K562 (cell line): ENCODE measurements at regions not wholly inside any gene's neighbourhood (a gene's known extent, or its start where the extent isn't known, plus 50 kb on each side); places are given as distances from the start of the nearest gene placed in this dataset.

ENCODE experiments used
- CC2D1A ChIP-seq: fragments of 450-650 bp; IDR thresholded peaks from 2 replicates; pipeline ENCODE4 v1.6.1; 2017; ENCODE audit warnings: mild to moderate bottlenecking
- CHD1 ChIP-seq: fragments of 200-600 bp; sonication (generic); IDR thresholded peaks from one replicate; pipeline ENCODE4 v1.6.1; 2012; ENCODE audit warnings: mild to moderate bottlenecking, moderate library complexity, low read length, inconsistent platforms
- CTCF ChIP-seq, 3 experiments: IDR thresholded peaks in 2 of 3; conservative IDR thresholded peaks in 1 of 3; 2 replicates each; pipeline ENCODE4 v1.5.1; 2011 to 2012; ENCODE audit warnings: low read length in 3 of 3, mild to moderate bottlenecking in 3 of 3, control low read depth in 2 of 3, improper control_type of control experiment in 1 of 3, inconsistent platforms in 1 of 3, low read depth in 1 of 3, mixed read lengths in 1 of 3, moderate library complexity in 1 of 3; ENCODE audit not compliant: insufficient read depth in 2 of 3
- FOXA3 ChIP-seq, 2 experiments: fragments of 450-650 bp in 1 of 2; sonication (generic) in 1 of 2; formaldehyde crosslinking; IDR thresholded peaks in 1 of 2; conservative IDR thresholded peaks in 1 of 2; 2 replicates each; pipeline versions ENCODE4 v1.4.0 to v1.8.0; 2020 to 2022; ENCODE audit warnings: mild to moderate bottlenecking in 2 of 2, missing genetic modification reagents in 1 of 2
- HBP1 ChIP-seq: fragments of 450-650 bp; formaldehyde crosslinking; IDR thresholded peaks from 2 replicates; pipeline ENCODE4 v1.4.0; 2022; ENCODE audit warnings: missing genetic modification characterization
- HDAC6 ChIP-seq: IDR thresholded peaks from 2 replicates; pipeline ENCODE4 v1.6.1; 2012; ENCODE audit warnings: low read depth, mild to moderate bottlenecking, control low read depth, inconsistent platforms, low read length, moderate library complexity
- POLR2AphosphoS5 ChIP-seq: IDR thresholded peaks from 2 replicates; pipeline ENCODE4 v1.6.1; 2011; ENCODE audit warnings: mild to moderate bottlenecking, low read depth, low read length, moderate library complexity; ENCODE audit not compliant: control insufficient read depth, insufficient read depth
- REST ChIP-seq, 2 experiments: fragments of 450-650 bp; formaldehyde crosslinking in 1 of 2; IDR thresholded peaks; 2 replicates each; pipeline versions ENCODE4 v1.4.0 to v1.6.1; 2014 to 2020; ENCODE audit warnings: mild to moderate bottlenecking in 2 of 2, borderline replicate concordance in 1 of 2, low read depth in 1 of 2
- TAF1 ChIP-seq: IDR thresholded peaks from 2 replicates; pipeline ENCODE4 v1.6.1; 2011; ENCODE audit warnings: mild to moderate bottlenecking, low read length, moderate library complexity; ENCODE audit not compliant: insufficient read depth, control insufficient read depth, severe bottlenecking; ENCODE audit errors: extremely low read depth

GRCh38 chr7:69402696-69403095 lies 195.6 kb upstream of the AUTS2 start:
- TF ChIP-seq HBP1 (CRISPR knock-in tag) (no peak), CC2D1A (no peak), POLR2AphosphoS5 (no peak), TAF1 (no peak), REST (IDR thresholded peaks at IDR 0.05; ENCODE audit: borderline replicate concordance) (no peak), REST (CRISPR knock-in tag; IDR thresholded peaks at IDR 0.05; ENCODE audit: low read depth) (no peak), CTCF (IDR thresholded peaks at IDR 0.05 in 2 of 3, conservative IDR thresholded peaks at IDR 0.05 in 1 of 3; ENCODE audit: insufficient read depth in 2 of 3, low read depth in 1 of 3, low read length in 3 of 3) (no peak), FOXA3 (CRISPR knock-in tag; conservative IDR thresholded peaks at IDR 0.05 in 1 of 2, IDR thresholded peaks at IDR 0.05 in 1 of 2) (no peak), HDAC6 (no peak), CHD1 (no peak)
